CD4-positive, alpha-beta memory T cell (primary cell): ENCODE measurements at regions not wholly inside any gene's neighbourhood (a gene's known extent, or its start where the extent isn't known, plus 50 kb on each side); places are given as distances from the start of the nearest gene placed in this dataset.

Experiments used
- CTCF ChIA-PET: fragments of 350-600 bp; sonication (Branson Sonifier 250); formaldehyde crosslinking; loops from one replicate; lab custom pipeline; 2021; ENCODE audit warnings: inconsistent platforms; ENCODE audit not compliant: partially characterized antibody; lab: Charles Lee
- POLR2A ChIA-PET: fragments of 350-600 bp; sonication (Branson Sonifier 250); formaldehyde crosslinking; loops from one replicate; lab custom pipeline; 2021; ENCODE audit not compliant: partially characterized antibody; lab: Charles Lee
- DNase-seq, 5 donors: peaks; one replicate each; pipeline versions ENCODE4 v3.0.0 to v3.0.0-alpha.2; 2020 to 2022; ENCODE audit warnings: mixed read lengths in 1 of 5
- H3K27ac ChIP-seq: one replicate; pipeline ENCODE4 v1.7.0; 2013; ENCODE audit warnings: low read depth, low read length
- H3K27me3 ChIP-seq: 2 replicates; pipeline ENCODE4 v1.7.0; 2013; ENCODE audit warnings: mild to moderate bottlenecking, low read length, moderate library complexity; ENCODE audit not compliant: insufficient read depth
- H3K36me3 ChIP-seq: 2 replicates; pipeline ENCODE4 v1.7.0; 2013; ENCODE audit warnings: mild to moderate bottlenecking, low read length, moderate library complexity; ENCODE audit not compliant: insufficient read depth
- H3K4me1 ChIP-seq: 2 replicates; pipeline ENCODE4 v1.7.0; 2013; ENCODE audit warnings: mild to moderate bottlenecking, low read length, moderate library complexity; ENCODE audit not compliant: insufficient read depth
- H3K4me3 ChIP-seq, 2 donors: one replicate each; pipeline ENCODE4 v1.7.0; 2013; ENCODE audit warnings: low read length in 2 of 2, mild to moderate bottlenecking in 1 of 2
- H3K9me3 ChIP-seq, 2 donors: one replicate each; pipeline ENCODE4 v1.7.0; 2013; ENCODE audit warnings: low read length in 2 of 2, control low read depth in 1 of 2; ENCODE audit not compliant: control insufficient read depth in 1 of 2
- H3K27ac Mint-ChIP-seq, 7 donors: one replicate each; pipeline ENCODE4 v1.8.0; 2020 to 2021; ENCODE audit warnings: mixed read lengths in 7 of 7, mild to moderate bottlenecking in 6 of 7, inconsistent platforms in 3 of 7, moderate library complexity in 3 of 7
- H3K27me3 Mint-ChIP-seq, 2 donors: one replicate each; pipeline ENCODE4 v1.8.0; 2020 to 2021; ENCODE audit warnings: mixed read lengths in 2 of 2
- H3K36me3 Mint-ChIP-seq, 2 donors: one replicate each; pipeline ENCODE4 v1.8.0; 2020 to 2021; ENCODE audit warnings: mixed read lengths in 2 of 2, inconsistent platforms in 1 of 2, mild to moderate bottlenecking in 1 of 2
- H3K4me1 Mint-ChIP-seq, 4 donors: one replicate each; pipeline ENCODE4 v1.8.0; 2020 to 2021; ENCODE audit warnings: mixed read lengths in 4 of 4, mild to moderate bottlenecking in 1 of 4
- H3K4me3 Mint-ChIP-seq, 8 donors: one replicate each; pipeline ENCODE4 v1.8.0; 2020 to 2021; ENCODE audit warnings: mixed read lengths in 8 of 8, mild to moderate bottlenecking in 7 of 8, moderate library complexity in 6 of 8, inconsistent platforms in 3 of 8
- H3K9me3 Mint-ChIP-seq, 8 donors: one replicate each; pipeline ENCODE4 v1.8.0; 2020 to 2021; ENCODE audit warnings: mixed read lengths in 8 of 8, mild to moderate bottlenecking in 5 of 8, inconsistent platforms in 3 of 8, moderate library complexity in 1 of 8
- intact Hi-C: fragments of 100-400 bp; cut with micrococcal nuclease; formaldehyde crosslinking; loops from one replicate; pipeline ENCODE4 v1.15.1; 2023

- H3K27me3 Mint-ChIP-seq = no peaks in the 10 kb centered on the region
- H3K4me3 Mint-ChIP-seq = no peak overlapping the region
- CTCF ChIA-PET = interaction anchor here (1.2 to 1.3 kb wide), 2 partner anchors 21 to 139 kb away, joined by 3 to 6 read pairs; no protein-coding TSS in a partner anchor
- peaks cover 0 to 2% (median 0%) of the 10 kb centered on the region in 8 donors for H3K9me3 Mint-ChIP-seq
- H3K36me3 ChIP-seq = no peaks in the 10 kb centered on the region
- no peak overlapping the region for H3K27ac ChIP-seq
- intact Hi-C loops = no loop called here
- POLR2A ChIA-PET = no interaction called here
- no peak for DNase-seq
- no peaks in the 10 kb centered on the region for H3K9me3 ChIP-seq
- peaks cover 3 to 23% (median 8%) of the 10 kb centered on the region in 4 donors for H3K4me1 Mint-ChIP-seq
- H3K4me1 ChIP-seq = no peaks in the 10 kb centered on the region
- peaks cover 1% of the 10 kb centered on the region in 2 donors for H3K36me3 Mint-ChIP-seq
- no peaks in the 10 kb centered on the region for H3K27me3 ChIP-seq
- H3K4me3 ChIP-seq = no peak overlapping the region
- no peak overlapping the region for H3K27ac Mint-ChIP-seq
Observed at GRCh38 chr2:195520671-195521155, 136.3 kb upstream of the SLC39A10 start.

- Histone ChIP-seq H3K9me3 (no peaks in the 10 kb centered on the region), H3K27ac (no peak overlapping the region), H3K4me1 (no peaks in the 10 kb centered on the region), H3K27me3 (no peaks in the 10 kb centered on the region), H3K4me3 (no peak overlapping the region), H3K36me3 (no peaks in the 10 kb centered on the region)
- H3K4me1 Mint-ChIP-seq = peaks cover 0 to 14% (median 5%) of the 10 kb centered on the region in 4 donors
- DNase-seq = no peak
- H3K9me3 Mint-ChIP-seq = peaks cover 0 to 4% (median 0%) of the 10 kb centered on the region in 8 donors
- H3K27me3 Mint-ChIP-seq = no peaks in the 10 kb centered on the region
- H3K27ac Mint-ChIP-seq = no peak overlapping the region
- no peak overlapping the region for H3K4me3 Mint-ChIP-seq
- no peaks in the 10 kb centered on the region for H3K36me3 Mint-ChIP-seq
- ChIA-PET CTCF (interaction anchor here (4.1 to 6.6 kb wide), 2 partner anchors 17 to 144 kb away, joined by 18 to 40 read pairs; no protein-coding TSS in a partner anchor), POLR2A (interaction anchor here (1.5 to 2.0 kb wide), 3 partner anchors 17 to 142 kb away, joined by 4 to 8 read pairs (median 5); no protein-coding TSS in a partner anchor)
- intact Hi-C loops = no loop called here
Observed at GRCh38 chr2:195515551-195515950, 141.5 kb upstream of the SLC39A10 start.

- no peaks in the 10 kb centered on the region for H3K9me3 ChIP-seq
- H3K36me3 ChIP-seq = no peaks in the 10 kb centered on the region
- H3K4me3 Mint-ChIP-seq = no peak overlapping the region
- no peak overlapping the region for H3K4me3 ChIP-seq
- H3K4me1 ChIP-seq = no peaks in the 10 kb centered on the region
- no peaks in the 10 kb centered on the region for H3K36me3 Mint-ChIP-seq
- ChIA-PET CTCF (interaction anchor here (4.1 to 6.6 kb wide), 2 partner anchors 16 to 145 kb away, joined by 18 to 40 read pairs; no protein-coding TSS in a partner anchor), POLR2A (interaction anchor here (2.0 kb wide), 1 partner anchor 20 kb away, joined by 4 read pairs; no protein-coding TSS in a partner anchor)
- peaks cover 0 to 4% (median 0%) of the 10 kb centered on the region in 8 donors for H3K9me3 Mint-ChIP-seq
- no peaks in the 10 kb centered on the region for H3K27me3 Mint-ChIP-seq
- no peak overlapping the region for H3K27ac Mint-ChIP-seq
- no peaks in the 10 kb centered on the region for H3K27me3 ChIP-seq
- intact Hi-C loops = no loop called here
- peaks cover 0 to 17% (median 7%) of the 10 kb centered on the region in 4 donors for H3K4me1 Mint-ChIP-seq
- H3K27ac ChIP-seq = no peak overlapping the region
- no peak for DNase-seq
Observed at GRCh38 chr2:195514365-195514764, 142.7 kb upstream of the SLC39A10 start.

- H3K36me3 ChIP-seq = no peaks in the 10 kb centered on the region
Observed at GRCh38 chr2:195513119-195513518, 143.9 kb upstream of the SLC39A10 start.

GRCh38 chr2:195509551-195509950 lies 147.5 kb upstream of the SLC39A10 start:
- no peaks in the 10 kb centered on the region for H3K4me1 ChIP-seq
- no peak overlapping the region for H3K27ac ChIP-seq
- Mint-ChIP-seq H3K27me3 (no peaks in the 10 kb centered on the region), H3K9me3 (peaks cover 0 to 10% (median 3%) of the 10 kb centered on the region in 8 donors), H3K4me3 (no peak overlapping the region), H3K36me3 (no peaks in the 10 kb centered on the region), H3K27ac (no peak overlapping the region), H3K4me1 (peaks cover 0 to 10% (median 6%) of the 10 kb centered on the region in 4 donors)
- H3K4me3 ChIP-seq = no peak overlapping the region
- intact Hi-C loops = no loop called here
- no peaks in the 10 kb centered on the region for H3K36me3 ChIP-seq
- no peaks in the 10 kb centered on the region for H3K27me3 ChIP-seq
- no peak for DNase-seq
- CTCF ChIA-PET = interaction anchor here (1.3 to 4.5 kb wide), 3 partner anchors 12 to 151 kb away, joined by 3 to 18 read pairs (median 13); no protein-coding TSS in a partner anchor
- H3K9me3 ChIP-seq = no peaks in the 10 kb centered on the region
- POLR2A ChIA-PET = interaction anchor here (0.7 to 1.1 kb wide), 2 partner anchors 148 to 583 kb away, joined by 3 to 5 read pairs; partner anchors contain the start of gene SLC39A10

More at GRCh38 chr2:195513119-195513518, 143.9 kb upstream of the SLC39A10 start:
- Mint-ChIP-seq H3K4me1 (peaks cover 0 to 12% (median 8%) of the 10 kb centered on the region in 4 donors), H3K4me3 (no peak overlapping the region), H3K36me3 (no peaks in the 10 kb centered on the region), H3K27ac (no peak overlapping the region), H3K9me3 (peaks cover 0 to 4% (median 0%) of the 10 kb centered on the region in 8 donors), H3K27me3 (no peaks in the 10 kb centered on the region)
- Histone ChIP-seq H3K27ac (no peak overlapping the region), H3K4me1 (no peaks in the 10 kb centered on the region), H3K27me3 (no peaks in the 10 kb centered on the region), H3K4me3 (no peak overlapping the region), H3K9me3 (no peaks in the 10 kb centered on the region)
- CTCF ChIA-PET = interaction anchor here (0.8 to 6.6 kb wide), 2 partner anchors 10 to 14 kb away, joined by 3 to 40 read pairs; no protein-coding TSS in a partner anchor
- POLR2A ChIA-PET = no interaction called here
- intact Hi-C loops = no loop called here
- no peak for DNase-seq

- Mint-ChIP-seq H3K4me1 (peaks cover 0 to 9% (median 4%) of the 10 kb centered on the region in 4 donors), H3K4me3 (no peak overlapping the region), H3K27ac (no peak overlapping the region), H3K9me3 (peaks cover 0 to 10% (median 3%) of the 10 kb centered on the region in 8 donors), H3K36me3 (no peaks in the 10 kb centered on the region), H3K27me3 (no peaks in the 10 kb centered on the region)
- Histone ChIP-seq H3K9me3 (no peaks in the 10 kb centered on the region), H3K4me3 (no peak overlapping the region), H3K27me3 (no peaks in the 10 kb centered on the region), H3K36me3 (no peaks in the 10 kb centered on the region), H3K4me1 (no peaks in the 10 kb centered on the region), H3K27ac (no peak overlapping the region)
- DNase-seq = no peak
- ChIA-PET CTCF (interaction anchor here (3.2 to 4.5 kb wide), 2 partner anchors 10 to 152 kb away, joined by 13 to 18 read pairs; no protein-coding TSS in a partner anchor), POLR2A (interaction anchor here (0.6 to 1.4 kb wide), 2 partner anchors 9 to 14 kb away, joined by 3 to 5 read pairs; no protein-coding TSS in a partner anchor)
- intact Hi-C loops = no loop called here
Observed at GRCh38 chr2:195508139-195508455, 148.9 kb upstream of the SLC39A10 start.

- Mint-ChIP-seq H3K4me1 (peaks cover 0 to 9% (median 5%) of the 10 kb centered on the region in 4 donors), H3K9me3 (peaks cover 0 to 10% (median 3%) of the 10 kb centered on the region in 8 donors), H3K27me3 (no peaks in the 10 kb centered on the region), H3K4me3 (no peak overlapping the region), H3K36me3 (no peaks in the 10 kb centered on the region), H3K27ac (peak overlapping the region in 1 of 7 donors; percentile 14)
- Histone ChIP-seq H3K36me3 (no peaks in the 10 kb centered on the region), H3K4me1 (no peaks in the 10 kb centered on the region), H3K27me3 (no peaks in the 10 kb centered on the region), H3K9me3 (no peaks in the 10 kb centered on the region), H3K27ac (no peak overlapping the region), H3K4me3 (no peak overlapping the region)
- intact Hi-C loops = no loop called here
- POLR2A ChIA-PET = interaction anchor here (0.6 to 1.4 kb wide), 2 partner anchors 9 to 164 kb away, joined by 3 to 5 read pairs; no protein-coding TSS in a partner anchor
- no peak for DNase-seq
- CTCF ChIA-PET = interaction anchor here (0.6 to 4.5 kb wide), 3 partner anchors 10 to 153 kb away, joined by 3 to 18 read pairs (median 13); no protein-coding TSS in a partner anchor
Observed at GRCh38 chr2:195507447-195508138, 149.4 kb upstream of the SLC39A10 start.
